ENCODE measurements at regions not wholly inside any gene's neighbourhood (a gene's known extent, or its start where the extent isn't known, plus 50 kb on each side); places are given as distances from the start of the nearest gene placed in this dataset.

DNA sequence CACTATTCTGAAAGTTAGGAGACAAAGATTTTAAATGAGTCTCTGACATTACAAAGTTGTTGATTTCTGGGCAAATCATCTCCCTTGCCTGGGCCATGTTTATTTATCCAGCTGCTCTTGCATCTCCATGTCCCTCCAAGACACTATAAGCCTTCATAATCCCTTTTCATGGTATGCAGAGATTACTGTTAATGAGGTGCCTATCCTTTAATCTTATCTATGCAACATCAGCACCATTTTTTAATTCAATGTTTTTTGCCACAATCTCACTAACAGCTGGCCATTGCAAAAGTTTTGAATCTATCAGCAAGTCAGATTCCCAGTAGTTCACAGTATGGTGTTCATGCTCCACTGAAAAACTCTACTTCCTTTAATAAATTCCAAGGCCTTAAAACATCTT lies 108.5 kb upstream of the PTPRD start:
- TF ChIP-seq, protein P1, sequence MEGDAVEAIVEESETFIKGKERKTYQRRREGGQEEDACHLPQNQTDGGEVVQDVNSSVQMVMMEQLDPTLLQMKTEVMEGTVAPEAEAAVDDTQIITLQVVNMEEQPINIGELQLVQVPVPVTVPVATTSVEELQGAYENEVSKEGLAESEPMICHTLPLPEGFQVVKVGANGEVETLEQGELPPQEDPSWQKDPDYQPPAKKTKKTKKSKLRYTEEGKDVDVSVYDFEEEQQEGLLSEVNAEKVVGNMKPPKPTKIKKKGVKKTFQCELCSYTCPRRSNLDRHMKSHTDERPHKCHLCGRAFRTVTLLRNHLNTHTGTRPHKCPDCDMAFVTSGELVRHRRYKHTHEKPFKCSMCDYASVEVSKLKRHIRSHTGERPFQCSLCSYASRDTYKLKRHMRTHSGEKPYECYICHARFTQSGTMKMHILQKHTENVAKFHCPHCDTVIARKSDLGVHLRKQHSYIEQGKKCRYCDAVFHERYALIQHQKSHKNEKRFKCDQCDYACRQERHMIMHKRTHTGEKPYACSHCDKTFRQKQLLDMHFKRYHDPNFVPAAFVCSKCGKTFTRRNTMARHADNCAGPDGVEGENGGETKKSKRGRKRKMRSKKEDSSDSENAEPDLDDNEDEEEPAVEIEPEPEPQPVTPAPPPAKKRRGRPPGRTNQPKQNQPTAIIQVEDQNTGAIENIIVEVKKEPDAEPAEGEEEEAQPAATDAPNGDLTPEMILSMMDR (IDR thresholded peaks at IDR 0.05) = no peak
- no peak for TF ChIP-seq POLR2AphosphoS5 (IDR thresholded peaks at IDR 0.05)

All from suprapubic skin (tissue), 3 donors.